ENCODE measurements at regions not wholly inside any gene's neighbourhood (a gene's known extent, or its start where the extent isn't known, plus 50 kb on each side); places are given as distances from the start of the nearest gene placed in this dataset.

- ATAC-seq = no peak
Observed at GRCh38 chr7:46213154-46213537, 292.1 kb upstream of the IGFBP3 start.

GRCh38 chr7:46212425-46213153, 291.5 kb upstream of the IGFBP3 start:
- ATAC-seq = no peak

GRCh38 chr7:46210467-46210866, 289.4 kb upstream of the IGFBP3 start:
- no peak for ATAC-seq

- ATAC-seq = no peak
Observed at GRCh38 chr7:46209611-46210388, 288.7 kb upstream of the IGFBP3 start.

- ATAC-seq = no peak
Observed at GRCh38 chr7:46208635-46209525, 287.8 kb upstream of the IGFBP3 start.

- ATAC-seq = no peak
Observed at GRCh38 chr7:46207931-46208634, 287.0 kb upstream of the IGFBP3 start.

GRCh38 chr7:46206476-46207060, 285.5 kb upstream of the IGFBP3 start:
- no peak for ATAC-seq

GRCh38 chr7:46205478-46205877, 284.4 kb upstream of the IGFBP3 start:
- ATAC-seq = no peak

GRCh38 chr7:46203926-46204325, 282.9 kb upstream of the IGFBP3 start:
- ATAC-seq = no peak

- ATAC-seq = no peak
Observed at GRCh38 chr7:46202379-46202778, 281.3 kb upstream of the IGFBP3 start.

- ATAC-seq = no peak
Observed at GRCh38 chr7:46201961-46202360, 280.9 kb upstream of the IGFBP3 start.

GRCh38 chr7:46198701-46199100, 277.6 kb upstream of the IGFBP3 start:
- ATAC-seq = no peak

- no peak for ATAC-seq
Observed at GRCh38 chr7:46197785-46198540, 276.9 kb upstream of the IGFBP3 start.

- no peak for ATAC-seq
Observed at GRCh38 chr7:46195934-46196333, 274.9 kb upstream of the IGFBP3 start.

GRCh38 chr7:46192271-46192670, 271.2 kb upstream of the IGFBP3 start:
- no peak for ATAC-seq

- no peak for ATAC-seq
Observed at GRCh38 chr7:46191776-46192175, 270.7 kb upstream of the IGFBP3 start.

- no peak for ATAC-seq
Observed at GRCh38 chr7:46191296-46191695, 270.2 kb upstream of the IGFBP3 start.

GRCh38 chr7:46189255-46189790, 268.3 kb upstream of the IGFBP3 start:
- ATAC-seq = no peak

GRCh38 chr7:46186131-46186530, 265.1 kb upstream of the IGFBP3 start:
- no peak for ATAC-seq

GRCh38 chr7:46179061-46179610, 258.1 kb upstream of the IGFBP3 start:
- no peak for ATAC-seq

GRCh38 chr7:46178661-46179060, 257.6 kb upstream of the IGFBP3 start:
- no peak for ATAC-seq
